ENCODE measurements at regions not wholly inside any gene's neighbourhood (a gene's known extent, or its start where the extent isn't known, plus 50 kb on each side); places are given as distances from the start of the nearest gene placed in this dataset.
"Not testable (repeated sequence)": the region's sequence is repeated elsewhere in the genome, so short reads cannot be mapped to it uniquely, and the experiment has no call there.

GRCh38 chr4:27678027-27678426, 817.4 kb downstream of the STIM2 start:
- no peak for DNase-seq

GRCh38 chr4:27684610-27685011, 824.0 kb downstream of the STIM2 start:
- DNase-seq, result peak; percentile 39

- DNase-seq, result no peak
Observed at GRCh38 chr4:27685091-27685490, 824.5 kb downstream of the STIM2 start.

GRCh38 chr4:27685947-27686346, 825.3 kb downstream of the STIM2 start:
- DNase-seq, result no peak

GRCh38 chr4:27692158-27692557, 831.5 kb downstream of the STIM2 start:
- DNase-seq, result peak; percentile 8

GRCh38 chr4:27692868-27693634, 832.4 kb downstream of the STIM2 start:
- no peak for DNase-seq

GRCh38 chr4:27696257-27696656, 835.6 kb downstream of the STIM2 start:
- not testable (repeated sequence) for DNase-seq

GRCh38 chr4:27701606-27702005, 841.0 kb downstream of the STIM2 start:
- DNase-seq, result no peak

- no peak for DNase-seq
Observed at GRCh38 chr4:27702730-27703431, 842.2 kb downstream of the STIM2 start.

- no peak for DNase-seq
Observed at GRCh38 chr4:27703771-27704170, 843.1 kb downstream of the STIM2 start.

GRCh38 chr4:27711041-27711440, 850.4 kb downstream of the STIM2 start:
- DNase-seq, result no peak

GRCh38 chr4:27714073-27714472, 853.4 kb downstream of the STIM2 start:
- no peak for DNase-seq

- no peak for DNase-seq
Observed at GRCh38 chr4:27716693-27717430, 856.2 kb downstream of the STIM2 start.

GRCh38 chr4:27717431-27717755, 856.8 kb downstream of the STIM2 start:
- DNase-seq, result no peak

GRCh38 chr4:27720010-27720766, 859.5 kb downstream of the STIM2 start:
- no peak for DNase-seq

GRCh38 chr4:27721193-27721592, 860.6 kb downstream of the STIM2 start:
- no peak for DNase-seq

- DNase-seq, result no peak
Observed at GRCh38 chr4:27728892-27729291, 868.3 kb downstream of the STIM2 start.

GRCh38 chr4:27742816-27743215, 882.2 kb downstream of the STIM2 start:
- no peak for DNase-seq

GRCh38 chr4:27759611-27760575, 899.3 kb downstream of the STIM2 start:
- DNase-seq, result no peak

- DNase-seq, result no peak
Observed at GRCh38 chr4:27763830-27764525, 903.3 kb downstream of the STIM2 start.

- DNase-seq, result no peak
Observed at GRCh38 chr4:27764526-27764837, 903.8 kb downstream of the STIM2 start.

Data from NCI-H2171 treated with DMSO at 0.1 percent for 48 hours (cell line).